GM21786 (cell line): ENCODE measurements at regions not wholly inside any gene's neighbourhood (a gene's known extent, or its start where the extent isn't known, plus 50 kb on each side); places are given as distances from the start of the nearest gene placed in this dataset.

Source experiments
- ATAC-seq: cut with Tn5 transposase; IDR thresholded peaks from one replicate; pipeline ENCODE4 v1.9.1; 2021; ENCODE audit not compliant: unreplicated experiment

- ATAC-seq: no peak
These were observed 318.6 kb upstream of the PLET1 start for GRCh38 chr11:112579282-112579681.

GRCh38 chr11:112580864-112581263, 320.2 kb upstream of the PLET1 start:
- ATAC-seq: no peak

- no peak for ATAC-seq
These were observed 321.1 kb upstream of the PLET1 start for GRCh38 chr11:112581747-112582146.

GRCh38 chr11:112582366-112582765, 321.7 kb upstream of the PLET1 start:
- ATAC-seq: no peak

GRCh38 chr11:112583261-112583893, 322.7 kb upstream of the PLET1 start:
- ATAC-seq: peak; percentile 91

GRCh38 chr11:112584672-112585071, 324.0 kb upstream of the PLET1 start:
- ATAC-seq: no peak

- no peak for ATAC-seq
These were observed 327.0 kb upstream of the PLET1 start for GRCh38 chr11:112587664-112588063.

DNA sequence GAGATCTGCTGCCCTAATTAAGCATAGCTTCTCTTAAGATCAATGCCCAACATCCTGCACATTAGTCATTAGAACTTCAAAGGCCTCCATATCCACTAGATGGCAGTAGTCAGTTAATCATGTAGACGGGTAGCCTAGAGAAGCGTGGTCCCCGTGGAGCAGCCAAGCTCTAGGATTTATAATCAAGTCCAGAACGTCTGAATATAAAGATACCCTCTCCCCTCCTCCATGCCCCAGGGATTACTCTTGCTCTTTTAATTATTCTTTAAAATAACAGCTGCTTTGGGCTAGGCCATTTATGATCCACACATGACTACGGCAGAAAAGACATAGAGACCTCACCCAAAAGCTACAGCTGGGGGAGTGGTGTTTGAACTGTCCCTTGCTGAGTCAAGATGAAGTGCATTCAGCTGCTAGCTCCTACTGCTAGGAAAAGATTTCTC, 327.6 kb upstream of the PLET1 start:
- peak; percentile 35 for ATAC-seq

DNA sequence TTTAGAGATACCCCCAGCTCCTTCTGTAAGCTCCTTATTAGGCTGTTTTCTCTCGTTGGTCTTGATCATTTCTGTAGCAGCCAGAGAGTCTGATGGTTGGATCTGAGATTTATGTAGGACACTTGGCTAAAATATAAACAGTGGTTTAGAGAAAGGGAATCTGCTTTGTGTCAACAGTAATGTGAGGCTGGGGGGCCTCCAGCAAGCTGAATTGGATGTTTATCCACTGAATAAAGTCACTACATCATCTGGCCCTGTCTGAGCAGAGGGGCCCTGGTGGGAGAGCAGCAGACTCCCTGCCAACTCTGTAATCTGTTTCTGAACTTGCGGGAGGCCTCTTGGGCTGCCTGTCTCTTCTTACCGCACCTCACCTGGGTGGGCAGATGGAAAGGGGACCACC, 328.5 kb upstream of the PLET1 start:
- no peak for ATAC-seq

- no peak for ATAC-seq
These were observed 330.1 kb upstream of the PLET1 start for GRCh38 chr11:112590764-112591163.

DNA sequence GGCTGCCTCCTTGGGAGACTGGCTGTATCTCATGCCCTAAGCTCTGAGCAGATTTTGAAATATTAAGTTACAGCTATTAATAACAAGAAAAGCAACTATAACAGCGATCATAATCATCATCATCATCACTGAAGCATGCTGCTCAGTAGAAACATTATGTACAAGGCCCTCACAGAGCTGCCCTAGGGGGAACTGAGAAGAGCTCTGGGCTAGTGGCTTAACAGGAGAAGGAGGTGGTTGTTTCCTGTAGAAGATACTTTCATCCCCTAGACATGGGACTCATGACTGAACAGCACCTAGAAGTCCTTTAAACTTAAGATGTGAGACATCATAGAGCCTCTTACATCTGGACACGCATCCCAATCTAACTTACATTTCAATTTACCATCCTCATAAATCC, 332.8 kb upstream of the PLET1 start:
- ATAC-seq: no peak

- ATAC-seq: no peak
These were observed 335.7 kb upstream of the PLET1 start for GRCh38 chr11:112596324-112596723.

DNA sequence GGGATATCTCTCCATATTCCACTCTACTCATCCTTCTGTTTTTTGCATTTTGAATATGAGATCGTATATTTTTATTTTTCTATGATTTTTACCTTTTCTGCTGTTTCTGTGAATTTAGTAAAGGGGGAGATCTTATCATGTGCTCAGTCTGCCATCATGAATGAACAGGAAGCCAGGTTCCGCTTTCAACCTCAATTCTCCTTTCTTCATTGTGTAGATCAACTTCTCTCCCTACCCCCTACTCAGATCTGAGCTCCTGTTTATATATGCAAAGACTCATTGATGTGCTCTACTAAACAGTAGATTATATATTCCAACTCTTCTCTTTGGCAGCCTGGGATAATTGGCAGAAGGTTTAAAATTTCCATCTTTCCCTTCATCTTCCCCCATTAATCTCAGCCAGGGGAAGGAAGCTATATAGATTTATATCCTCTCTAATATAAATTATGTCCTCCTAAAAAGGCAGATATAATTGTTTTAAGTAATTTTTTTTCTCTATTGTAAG, 336.7 kb upstream of the PLET1 start:
- no peak for ATAC-seq

DNA sequence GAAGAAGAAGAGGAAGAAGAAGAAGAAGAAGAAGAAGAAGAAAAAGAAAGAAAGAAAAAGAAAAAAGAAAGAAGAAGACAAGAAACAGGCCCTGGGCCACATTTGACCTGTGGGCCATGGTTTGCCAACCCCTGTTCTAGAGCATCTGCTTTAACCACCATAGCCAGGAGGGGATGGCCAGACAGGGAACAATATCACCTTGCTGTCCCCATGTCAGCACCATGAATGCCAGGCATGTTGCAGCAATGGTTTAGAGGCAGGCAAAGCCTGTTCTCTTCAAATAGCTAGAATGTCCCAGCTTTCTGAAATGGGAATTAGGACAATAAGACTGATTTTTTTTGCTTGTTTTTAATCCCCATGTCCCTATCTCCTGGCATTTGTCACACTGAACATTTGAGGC, 338.6 kb upstream of the PLET1 start:
- no peak for ATAC-seq

DNA sequence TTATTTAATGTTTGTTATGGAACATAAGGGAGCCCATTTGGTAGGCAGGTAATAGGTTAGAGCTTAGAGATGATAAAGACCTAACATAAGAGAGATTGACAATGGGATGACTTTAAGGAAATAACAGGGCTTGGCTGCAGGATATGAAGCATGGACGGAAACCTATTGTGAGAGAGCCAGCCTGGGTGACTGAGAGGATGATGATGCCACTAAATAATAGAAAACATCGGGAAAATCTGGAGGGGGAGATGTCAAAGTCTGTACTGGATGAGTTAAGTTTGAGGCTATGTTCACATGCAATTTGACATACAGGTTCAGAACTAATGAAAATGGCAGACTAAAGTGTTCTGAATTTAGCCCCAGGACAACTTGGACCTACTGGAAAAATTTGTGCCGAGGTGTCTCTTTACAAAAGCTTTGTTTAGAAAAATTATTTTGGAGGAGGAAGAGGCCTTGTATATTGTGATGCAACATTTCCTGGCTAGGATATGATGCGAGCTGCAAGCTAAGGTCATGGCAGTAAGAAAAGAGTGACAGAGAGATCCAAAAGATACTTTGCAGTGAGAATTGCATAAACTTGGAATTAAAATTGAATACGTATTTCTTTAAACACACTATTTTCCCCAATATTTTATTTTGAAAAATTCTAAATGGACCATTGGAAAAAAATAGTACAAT, 339.3 kb upstream of the PLET1 start:
- ATAC-seq: no peak

- no peak for ATAC-seq
These were observed 344.5 kb upstream of the PLET1 start for GRCh38 chr11:112605093-112605666.

DNA sequence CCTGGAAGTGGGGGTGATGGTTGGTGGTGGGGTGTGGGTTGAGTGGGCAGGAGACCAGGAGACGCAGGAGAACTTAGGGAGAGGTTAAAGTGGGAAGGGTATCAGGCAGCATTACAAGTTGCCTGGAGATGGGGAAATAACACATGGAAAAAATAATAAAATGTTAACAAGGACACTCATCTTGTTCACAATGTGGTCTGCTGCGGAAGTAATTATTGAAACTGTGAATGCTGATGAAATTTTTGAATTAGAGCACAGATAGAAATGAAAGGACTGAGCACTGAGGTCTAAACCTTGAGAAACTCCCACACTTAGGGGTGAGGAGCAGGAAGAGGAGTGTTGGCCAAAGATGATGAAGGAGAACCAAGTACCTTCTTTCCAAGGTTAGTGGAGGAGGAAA, 346.0 kb upstream of the PLET1 start:
- no peak for ATAC-seq

DNA sequence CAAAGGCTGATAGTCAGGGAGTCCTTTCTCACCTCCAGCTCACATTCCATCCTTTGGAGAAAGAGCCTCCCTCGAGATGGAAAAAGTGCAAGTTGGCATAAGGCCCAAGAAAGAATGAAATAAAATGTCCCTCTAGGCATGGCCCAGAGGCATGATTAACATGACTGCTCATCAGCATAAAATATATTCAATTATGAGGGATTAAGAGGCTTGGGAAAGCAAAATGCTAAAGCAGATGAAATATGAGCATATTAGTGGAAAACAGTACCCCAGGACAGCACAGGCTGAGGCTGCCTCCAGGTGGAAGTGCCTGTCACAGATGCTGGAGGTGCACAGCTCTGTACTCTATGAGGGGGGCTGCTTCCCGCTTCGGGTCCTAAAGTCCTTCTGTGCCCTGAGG, 347.8 kb upstream of the PLET1 start:
- no peak for ATAC-seq

- ATAC-seq: no peak
These were observed 349.8 kb upstream of the PLET1 start for GRCh38 chr11:112610494-112610893.

- ATAC-seq: no peak
These were observed 350.0 kb upstream of the NCAM1 start for GRCh38 chr11:112610996-112611750.

GRCh38 chr11:112611771-112612170, 349.4 kb upstream of the NCAM1 start:
- ATAC-seq: no peak
